ENCODE measurements at regions not wholly inside any gene's neighbourhood (a gene's known extent, or its start where the extent isn't known, plus 50 kb on each side); places are given as distances from the start of the nearest gene placed in this dataset.

DNA sequence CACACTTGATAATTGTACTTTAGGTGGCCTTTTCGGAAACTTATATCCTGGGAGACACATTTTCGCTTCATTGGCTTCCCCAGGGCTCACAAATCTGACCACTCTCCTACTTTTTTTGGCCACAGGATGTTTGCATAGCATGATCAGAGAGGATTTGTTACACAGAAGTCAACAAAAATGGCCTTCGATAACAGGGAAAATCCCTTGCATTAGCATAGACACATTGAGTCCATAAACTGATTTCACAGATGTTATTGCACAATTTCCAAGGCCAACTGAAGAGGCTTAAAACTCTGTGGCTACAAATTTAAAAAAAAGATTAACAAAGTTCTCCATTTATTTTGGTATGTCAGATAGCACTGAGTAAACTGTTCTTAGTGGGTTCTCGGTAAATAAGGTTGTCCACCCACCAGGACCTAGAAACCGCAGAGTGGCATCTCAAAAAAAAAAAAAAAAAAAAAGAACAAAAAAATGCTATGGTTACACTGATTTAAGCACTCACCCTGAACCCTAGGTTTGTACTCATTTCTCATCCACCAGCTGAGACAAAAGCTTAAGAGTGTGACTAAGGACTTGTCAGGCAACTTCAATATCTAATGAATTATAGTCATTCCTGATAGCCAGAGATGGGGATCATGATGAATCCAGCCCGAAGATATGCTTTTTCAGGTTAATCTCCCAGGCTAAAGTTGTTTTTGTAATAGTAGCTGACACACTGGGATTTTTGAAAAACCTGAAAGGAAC, 188.9 kb upstream of the SYNPR start:
- no peak for DNase-seq (ENCODE audit: unreplicated experiment)
- H3K36me3 Mint-ChIP-seq (ENCODE audit: insufficient read depth, unreplicated experiment): no peaks in the 10 kb centered on the region
- BruUV-seq (replicated peaks): no TSS peak
- intact Hi-C loops (cut with micrococcal nuclease): no loop called here
- no peaks in the 10 kb centered on the region for H3K9me3 Mint-ChIP-seq (ENCODE audit: unreplicated experiment)
- H3K4me3 Mint-ChIP-seq (ENCODE audit: unreplicated experiment): no peak overlapping the region
- ChIA-PET POLR2A (no interaction called here), CTCF (interaction anchor here (0.5 to 0.8 kb wide), 4 partner anchors 22 to 424 kb away, joined by 3 read pairs; no protein-coding TSS in a partner anchor)
- TF ChIP-seq, protein P1, sequence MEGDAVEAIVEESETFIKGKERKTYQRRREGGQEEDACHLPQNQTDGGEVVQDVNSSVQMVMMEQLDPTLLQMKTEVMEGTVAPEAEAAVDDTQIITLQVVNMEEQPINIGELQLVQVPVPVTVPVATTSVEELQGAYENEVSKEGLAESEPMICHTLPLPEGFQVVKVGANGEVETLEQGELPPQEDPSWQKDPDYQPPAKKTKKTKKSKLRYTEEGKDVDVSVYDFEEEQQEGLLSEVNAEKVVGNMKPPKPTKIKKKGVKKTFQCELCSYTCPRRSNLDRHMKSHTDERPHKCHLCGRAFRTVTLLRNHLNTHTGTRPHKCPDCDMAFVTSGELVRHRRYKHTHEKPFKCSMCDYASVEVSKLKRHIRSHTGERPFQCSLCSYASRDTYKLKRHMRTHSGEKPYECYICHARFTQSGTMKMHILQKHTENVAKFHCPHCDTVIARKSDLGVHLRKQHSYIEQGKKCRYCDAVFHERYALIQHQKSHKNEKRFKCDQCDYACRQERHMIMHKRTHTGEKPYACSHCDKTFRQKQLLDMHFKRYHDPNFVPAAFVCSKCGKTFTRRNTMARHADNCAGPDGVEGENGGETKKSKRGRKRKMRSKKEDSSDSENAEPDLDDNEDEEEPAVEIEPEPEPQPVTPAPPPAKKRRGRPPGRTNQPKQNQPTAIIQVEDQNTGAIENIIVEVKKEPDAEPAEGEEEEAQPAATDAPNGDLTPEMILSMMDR (IDR thresholded peaks at IDR 0.05; ENCODE audit: unreplicated experiment): no peak
- no peak overlapping the region for H3K27ac Mint-ChIP-seq (ENCODE audit: low read depth, unreplicated experiment)
- H3K27me3 Mint-ChIP-seq (ENCODE audit: insufficient read depth, unreplicated experiment): peaks cover 94% of the 10 kb centered on the region
- H3K4me1 Mint-ChIP-seq (ENCODE audit: insufficient read depth, unreplicated experiment): no peaks in the 10 kb centered on the region

DNA sequence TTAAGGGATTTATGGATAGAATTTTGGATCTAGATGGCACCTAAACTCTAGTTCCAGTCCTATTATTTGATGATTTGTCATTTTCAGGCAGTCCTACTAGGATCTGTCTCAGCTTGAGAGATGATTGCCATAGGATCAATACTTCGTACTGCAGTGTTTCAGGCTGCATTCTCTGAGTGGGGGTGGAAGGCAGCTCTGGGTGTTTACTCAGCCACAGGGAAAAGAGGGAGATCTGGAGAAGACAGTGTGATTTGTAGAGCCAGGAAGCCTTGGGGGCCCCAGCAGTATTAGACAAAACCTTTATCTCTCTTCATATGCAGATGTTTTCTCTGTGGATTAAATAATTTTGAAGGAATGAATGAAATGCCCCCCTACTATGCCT, 188.4 kb upstream of the SYNPR start:
- intact Hi-C loops (cut with micrococcal nuclease): no loop called here
- H3K27me3 Mint-ChIP-seq (ENCODE audit: insufficient read depth, unreplicated experiment): peaks cover 95% of the 10 kb centered on the region
- H3K4me3 Mint-ChIP-seq (ENCODE audit: unreplicated experiment): no peak overlapping the region
- CTCF ChIA-PET: interaction anchor here (0.6 to 0.8 kb wide), 3 partner anchors 22 to 424 kb away, joined by 3 read pairs; no protein-coding TSS in a partner anchor
- no peaks in the 10 kb centered on the region for H3K4me1 Mint-ChIP-seq (ENCODE audit: insufficient read depth, unreplicated experiment)
- H3K9me3 Mint-ChIP-seq (ENCODE audit: unreplicated experiment): no peaks in the 10 kb centered on the region
- BruUV-seq (replicated peaks): no TSS peak
- no peak overlapping the region for H3K27ac Mint-ChIP-seq (ENCODE audit: low read depth, unreplicated experiment)
- DNase-seq (ENCODE audit: unreplicated experiment): no peak
- TF ChIP-seq, protein P1 (IDR thresholded peaks at IDR 0.05; ENCODE audit: unreplicated experiment): no peak
- POLR2A ChIA-PET: no interaction called here
- no peaks in the 10 kb centered on the region for H3K36me3 Mint-ChIP-seq (ENCODE audit: insufficient read depth, unreplicated experiment)

DNA sequence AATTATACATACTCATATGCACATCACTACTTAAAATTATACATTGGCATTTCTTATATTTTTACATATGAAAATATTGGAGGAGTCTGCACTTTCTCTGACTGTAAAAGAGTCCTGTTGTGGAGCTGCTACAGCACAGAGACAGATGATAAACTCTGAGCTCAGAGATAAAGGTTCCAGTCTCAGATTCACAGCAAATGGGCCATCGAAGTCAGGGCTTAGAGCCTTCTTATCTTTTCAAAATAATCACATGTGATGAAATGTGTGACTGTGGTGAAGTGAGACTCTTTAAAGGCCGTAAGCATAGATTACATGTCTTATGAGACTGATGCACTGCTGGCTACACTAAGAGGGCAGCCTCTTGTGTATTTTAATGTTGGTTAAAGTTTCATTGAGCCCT, 187.5 kb upstream of the SYNPR start:
- H3K36me3 Mint-ChIP-seq (ENCODE audit: insufficient read depth, unreplicated experiment): no peaks in the 10 kb centered on the region
- BruUV-seq (replicated peaks): no TSS peak
- H3K4me3 Mint-ChIP-seq (ENCODE audit: unreplicated experiment): no peak overlapping the region
- peaks cover 96% of the 10 kb centered on the region for H3K27me3 Mint-ChIP-seq (ENCODE audit: insufficient read depth, unreplicated experiment)
- intact Hi-C loops (cut with micrococcal nuclease): no loop called here
- H3K4me1 Mint-ChIP-seq (ENCODE audit: insufficient read depth, unreplicated experiment): no peaks in the 10 kb centered on the region
- POLR2A ChIA-PET: no interaction called here
- CTCF ChIA-PET: interaction anchor here (1.0 kb wide), 1 partner anchor 54 kb away, joined by 3 read pairs; no protein-coding TSS in a partner anchor
- no peaks in the 10 kb centered on the region for H3K9me3 Mint-ChIP-seq (ENCODE audit: unreplicated experiment)
- no peak for DNase-seq (ENCODE audit: unreplicated experiment)
- no peak overlapping the region for H3K27ac Mint-ChIP-seq (ENCODE audit: low read depth, unreplicated experiment)
- TF ChIP-seq, protein P1 (IDR thresholded peaks at IDR 0.05; ENCODE audit: unreplicated experiment): no peak

DNA sequence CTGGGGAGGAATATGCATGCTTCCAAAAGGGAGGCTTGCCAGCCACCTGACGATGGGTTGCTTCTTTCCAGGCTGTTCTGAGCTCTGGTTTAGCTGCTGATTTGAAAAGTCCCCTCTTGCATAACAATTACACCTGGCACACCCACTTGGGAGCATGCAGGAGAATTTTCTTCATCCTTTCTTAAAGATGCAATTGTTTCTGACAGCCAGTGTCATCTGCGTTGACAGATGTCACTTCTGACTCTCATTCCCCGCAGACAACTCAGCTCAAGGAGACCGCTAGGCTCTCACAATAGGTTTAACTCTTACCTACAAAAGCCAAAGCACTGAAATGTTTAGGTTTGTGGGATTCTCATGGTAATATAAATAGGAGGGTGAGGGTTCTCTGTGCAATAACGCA, 185.6 kb upstream of the SYNPR start:
- Mint-ChIP-seq H3K9me3 (ENCODE audit: unreplicated experiment) (no peaks in the 10 kb centered on the region), H3K36me3 (ENCODE audit: insufficient read depth, unreplicated experiment) (no peaks in the 10 kb centered on the region), H3K27me3 (ENCODE audit: insufficient read depth, unreplicated experiment) (peaks cover 96% of the 10 kb centered on the region), H3K4me1 (ENCODE audit: insufficient read depth, unreplicated experiment) (no peaks in the 10 kb centered on the region), H3K4me3 (ENCODE audit: unreplicated experiment) (no peak overlapping the region), H3K27ac (ENCODE audit: low read depth, unreplicated experiment) (no peak overlapping the region)
- intact Hi-C loops (cut with micrococcal nuclease): no loop called here
- POLR2A ChIA-PET: no interaction called here
- no TSS peak for BruUV-seq (replicated peaks)
- TF ChIP-seq, protein P1 (IDR thresholded peaks at IDR 0.05; ENCODE audit: unreplicated experiment): no peak
- CTCF ChIA-PET: no interaction called here
- DNase-seq (ENCODE audit: unreplicated experiment): no peak
